ENCODE measurements at regions not wholly inside any gene's neighbourhood (a gene's known extent, or its start where the extent isn't known, plus 50 kb on each side); places are given as distances from the start of the nearest gene placed in this dataset.

- TF ChIP-seq, protein P1, sequence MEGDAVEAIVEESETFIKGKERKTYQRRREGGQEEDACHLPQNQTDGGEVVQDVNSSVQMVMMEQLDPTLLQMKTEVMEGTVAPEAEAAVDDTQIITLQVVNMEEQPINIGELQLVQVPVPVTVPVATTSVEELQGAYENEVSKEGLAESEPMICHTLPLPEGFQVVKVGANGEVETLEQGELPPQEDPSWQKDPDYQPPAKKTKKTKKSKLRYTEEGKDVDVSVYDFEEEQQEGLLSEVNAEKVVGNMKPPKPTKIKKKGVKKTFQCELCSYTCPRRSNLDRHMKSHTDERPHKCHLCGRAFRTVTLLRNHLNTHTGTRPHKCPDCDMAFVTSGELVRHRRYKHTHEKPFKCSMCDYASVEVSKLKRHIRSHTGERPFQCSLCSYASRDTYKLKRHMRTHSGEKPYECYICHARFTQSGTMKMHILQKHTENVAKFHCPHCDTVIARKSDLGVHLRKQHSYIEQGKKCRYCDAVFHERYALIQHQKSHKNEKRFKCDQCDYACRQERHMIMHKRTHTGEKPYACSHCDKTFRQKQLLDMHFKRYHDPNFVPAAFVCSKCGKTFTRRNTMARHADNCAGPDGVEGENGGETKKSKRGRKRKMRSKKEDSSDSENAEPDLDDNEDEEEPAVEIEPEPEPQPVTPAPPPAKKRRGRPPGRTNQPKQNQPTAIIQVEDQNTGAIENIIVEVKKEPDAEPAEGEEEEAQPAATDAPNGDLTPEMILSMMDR (IDR thresholded peaks at IDR 0.05) = no peak
- no peak for TF ChIP-seq MYC (IDR thresholded peaks at IDR 0.05; ENCODE audit: borderline replicate concordance, low read length)
- TF ChIP-seq, protein P2, sequence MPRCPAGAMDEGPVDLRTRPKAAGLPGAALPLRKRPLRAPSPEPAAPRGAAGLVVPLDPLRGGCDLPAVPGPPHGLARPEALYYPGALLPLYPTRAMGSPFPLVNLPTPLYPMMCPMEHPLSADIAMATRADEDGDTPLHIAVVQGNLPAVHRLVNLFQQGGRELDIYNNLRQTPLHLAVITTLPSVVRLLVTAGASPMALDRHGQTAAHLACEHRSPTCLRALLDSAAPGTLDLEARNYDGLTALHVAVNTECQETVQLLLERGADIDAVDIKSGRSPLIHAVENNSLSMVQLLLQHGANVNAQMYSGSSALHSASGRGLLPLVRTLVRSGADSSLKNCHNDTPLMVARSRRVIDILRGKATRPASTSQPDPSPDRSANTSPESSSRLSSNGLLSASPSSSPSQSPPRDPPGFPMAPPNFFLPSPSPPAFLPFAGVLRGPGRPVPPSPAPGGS (IDR thresholded peaks at IDR 0.05) = no peak
- TF ChIP-seq CHD2 (IDR thresholded peaks at IDR 0.05; ENCODE audit: low read length, partially characterized antibody) = no peak
- no peak for TF ChIP-seq BHLHE40 (IDR thresholded peaks at IDR 0.05; ENCODE audit: low read depth, low read length)
- no peak for TF ChIP-seq POLR2A (IDR thresholded peaks at IDR 0.05; ENCODE audit: low read length)
- no peak for TF ChIP-seq RFX5 (IDR thresholded peaks at IDR 0.05)
- TF ChIP-seq RCOR1 (IDR thresholded peaks at IDR 0.05; ENCODE audit: low read depth, low read length) = no peak
These were observed 91.5 kb upstream of the ELL2 start for GRCh38 chr5:96053063-96053735.

All from A549 (cell line).